ENCODE measurements at regions not wholly inside any gene's neighbourhood (a gene's known extent, or its start where the extent isn't known, plus 50 kb on each side); places are given as distances from the start of the nearest gene placed in this dataset.
A peak's percentile ranks its signal among the peaks of the same experiment; 100 is the strongest.

DNA sequence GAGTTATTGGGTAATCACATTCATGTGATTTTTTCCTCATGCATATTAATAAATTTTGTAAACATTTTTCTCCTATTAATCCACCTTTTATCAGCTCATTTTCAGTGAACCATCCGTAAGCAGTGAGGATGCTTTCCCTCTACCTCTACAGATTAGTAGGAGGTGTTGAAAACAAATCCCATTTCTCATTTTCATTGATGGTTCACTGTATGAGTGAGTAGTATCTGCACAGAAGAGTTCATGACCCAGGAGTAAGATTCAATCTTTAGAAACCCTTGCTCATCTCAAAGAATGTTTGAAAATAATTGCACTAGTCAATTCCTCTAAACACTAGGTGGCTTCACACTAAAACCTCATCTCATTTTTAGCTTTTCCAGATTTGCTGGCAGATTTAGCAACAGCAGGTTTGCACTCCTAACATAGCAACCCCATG lies 440.0 kb downstream of the HAO1 start:
- DNase-seq (ENCODE audit: low read depth in 2 of 2), result peak; percentile 54 to 75

DNA sequence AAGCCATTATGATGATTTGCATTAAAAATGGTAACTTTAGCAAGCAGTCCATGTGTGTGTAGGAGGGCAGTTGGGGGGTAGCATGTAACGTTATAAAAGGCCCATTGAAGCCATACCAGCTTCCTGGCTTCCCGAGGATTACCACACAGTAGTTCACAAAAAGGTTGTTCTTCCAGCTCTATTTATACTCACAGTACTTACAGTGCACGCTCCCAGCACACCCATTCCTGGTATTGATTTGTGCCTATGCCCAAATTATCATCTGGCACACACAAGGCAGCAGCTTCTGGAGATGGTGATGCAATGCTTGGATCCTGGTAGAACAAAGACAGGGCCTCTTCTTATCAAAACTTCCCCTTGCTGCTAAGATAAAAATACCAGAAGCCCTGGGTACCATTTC lies 436.8 kb downstream of the HAO1 start:
- DNase-seq (ENCODE audit: low read depth in 2 of 2), result no peak

DNA sequence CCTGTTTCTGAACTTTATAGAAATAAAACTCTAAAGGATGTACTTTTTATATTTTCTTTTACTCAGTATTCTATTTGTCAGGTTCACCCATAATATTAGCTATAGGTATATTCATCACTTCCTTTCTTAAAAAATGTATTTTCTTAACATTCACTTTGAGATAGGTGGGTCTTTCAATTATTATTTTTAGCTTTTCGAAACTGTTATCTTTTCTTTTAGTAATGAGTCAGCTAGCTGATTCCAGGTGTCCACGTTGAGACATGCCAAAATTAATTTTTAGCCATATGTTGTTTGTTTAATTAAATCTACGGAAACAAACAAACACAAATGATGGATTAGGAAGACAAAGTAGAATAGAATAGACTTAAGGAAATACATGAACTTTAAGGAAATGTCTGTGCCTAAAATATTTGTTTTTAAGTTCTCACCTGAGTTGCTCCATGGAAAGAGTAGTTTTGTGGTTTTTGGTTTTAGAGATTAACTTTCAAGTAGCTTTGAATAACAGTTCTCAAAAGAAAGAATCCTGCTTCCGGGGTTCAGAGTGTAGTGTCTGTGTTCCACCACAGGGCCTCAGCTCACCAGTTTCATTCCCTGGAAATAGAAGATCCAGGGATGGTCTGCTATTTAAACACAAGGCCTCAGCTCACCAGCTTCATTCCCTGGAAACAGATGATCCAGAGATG lies 435.0 kb downstream of the HAO1 start:
- DNase-seq (ENCODE audit: low read depth in 2 of 2), result no peak

DNA sequence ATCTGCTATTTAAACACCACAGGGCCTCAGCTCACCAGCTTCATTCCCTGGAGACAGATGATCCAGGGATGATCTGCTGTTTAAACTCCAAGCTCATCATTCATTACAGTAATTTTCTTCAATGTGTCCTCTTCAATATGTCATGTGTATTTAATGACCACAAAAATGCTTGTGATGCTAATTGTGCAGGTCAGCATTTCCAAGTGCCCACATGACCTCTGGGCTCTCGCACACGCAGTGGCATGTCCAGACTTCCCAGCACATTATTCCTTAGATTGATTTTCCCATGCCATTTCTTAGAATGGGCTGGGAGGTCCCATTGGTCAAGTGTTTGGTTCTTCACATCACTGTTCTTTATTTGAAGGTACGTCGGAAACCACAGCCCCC lies 434.4 kb downstream of the HAO1 start:
- no peak for DNase-seq (ENCODE audit: low read depth in 2 of 2)

DNA sequence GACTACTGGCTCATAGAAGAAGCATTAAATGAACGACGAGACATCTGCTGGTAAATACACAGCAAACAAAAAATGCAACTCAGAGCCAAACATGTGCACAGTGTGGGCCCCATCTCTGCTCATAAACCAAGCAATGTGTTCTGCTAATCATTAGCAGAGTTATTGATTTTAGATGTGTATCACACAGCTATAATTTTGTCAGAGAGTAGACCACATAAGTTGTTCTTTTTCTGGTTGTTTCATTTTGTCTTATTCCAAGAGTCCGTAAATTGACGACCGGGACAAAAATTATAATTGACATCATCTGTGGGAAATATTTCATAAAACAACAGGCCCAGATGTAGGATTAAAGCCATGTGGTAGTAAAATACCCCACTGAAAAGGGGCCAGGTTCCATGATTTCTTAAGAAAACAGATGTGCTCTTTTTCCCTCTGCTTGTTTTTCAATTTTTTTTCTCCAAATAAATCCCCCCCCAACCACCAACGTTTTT lies 423.6 kb downstream of the HAO1 start:
- DNase-seq (ENCODE audit: low read depth in 2 of 2), result peak; percentile 88 to 92

DNA sequence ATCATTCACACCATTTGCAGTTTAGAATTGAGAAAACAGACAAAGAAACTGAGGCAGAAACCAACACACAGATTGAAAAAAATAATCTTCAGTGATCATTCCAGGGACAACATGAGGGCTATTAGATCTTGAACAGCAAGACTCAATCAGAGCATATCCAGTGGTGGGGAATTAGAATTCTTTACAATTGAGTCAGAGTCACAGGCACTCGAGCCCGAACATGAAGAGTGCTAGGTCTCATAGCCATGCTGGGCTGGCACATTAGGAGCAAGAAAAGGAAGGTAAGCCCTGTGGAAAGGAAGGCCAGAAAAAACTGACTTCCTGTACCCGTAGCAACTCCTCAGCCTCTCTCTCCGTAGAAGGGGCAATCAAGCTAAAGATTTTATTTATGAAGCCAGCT lies 419.9 kb downstream of the HAO1 start:
- DNase-seq (ENCODE audit: low read depth in 2 of 2), result no peak

DNA sequence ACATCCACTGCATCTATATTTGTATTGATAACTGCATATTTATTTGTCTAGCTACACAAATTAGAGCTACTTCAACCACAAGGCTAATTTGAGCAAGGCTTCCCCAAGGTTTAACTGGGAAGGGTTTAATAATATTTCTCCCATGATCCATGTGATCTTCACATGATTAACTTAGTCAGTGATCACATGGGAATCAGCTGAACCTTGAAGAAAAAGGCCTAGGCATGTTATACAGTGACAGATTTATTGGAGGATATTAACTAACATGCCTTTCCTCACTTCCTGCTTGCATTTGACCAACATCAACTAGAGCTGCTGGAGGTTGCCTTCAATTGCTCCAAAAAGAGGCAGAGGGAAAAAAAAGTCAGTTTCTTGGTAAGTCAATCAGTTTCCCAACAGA lies 417.0 kb downstream of the HAO1 start:
- DNase-seq (ENCODE audit: low read depth in 2 of 2), result no peak

DNA sequence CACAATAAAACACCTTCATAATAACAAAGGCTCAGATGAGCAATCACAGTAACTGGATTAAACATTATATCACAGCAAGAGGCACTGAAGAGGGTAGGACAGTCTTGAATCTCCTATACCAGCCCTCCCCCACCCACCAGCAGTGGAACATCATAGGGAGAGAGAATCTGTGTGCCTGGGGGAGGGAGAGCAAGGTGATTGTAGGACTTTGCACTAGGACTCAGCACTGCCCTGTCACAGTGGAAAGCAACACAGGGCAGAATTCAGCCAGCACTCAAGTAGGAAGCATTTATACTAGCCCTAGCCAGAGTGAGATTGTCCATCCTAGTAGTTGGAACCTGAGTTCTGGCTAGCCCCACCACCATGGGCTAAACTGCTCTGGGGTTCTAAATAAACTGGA lies 400.2 kb downstream of the HAO1 start:
- DNase-seq (ENCODE audit: low read depth in 2 of 2), result no peak

DNA sequence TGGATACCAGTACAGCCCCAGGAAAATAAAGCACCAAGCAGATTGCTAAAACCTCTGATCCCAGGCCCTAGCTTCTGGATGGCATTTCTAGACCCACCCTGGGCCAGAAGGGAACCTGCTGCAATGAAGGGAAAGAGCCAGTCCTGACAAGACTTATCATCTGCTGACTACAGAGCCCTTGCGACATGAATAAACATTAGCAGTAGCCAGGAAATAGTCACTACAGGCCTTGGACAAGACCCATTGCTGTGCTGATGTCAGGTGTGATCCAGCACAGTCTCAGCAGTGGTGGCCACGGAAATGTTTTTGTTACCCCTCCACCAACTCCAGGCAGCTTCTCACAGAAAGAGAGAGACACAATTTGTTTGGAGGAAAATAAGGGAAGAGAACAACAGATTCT lies 399.3 kb downstream of the HAO1 start:
- DNase-seq (ENCODE audit: low read depth in 2 of 2), result no peak

DNA sequence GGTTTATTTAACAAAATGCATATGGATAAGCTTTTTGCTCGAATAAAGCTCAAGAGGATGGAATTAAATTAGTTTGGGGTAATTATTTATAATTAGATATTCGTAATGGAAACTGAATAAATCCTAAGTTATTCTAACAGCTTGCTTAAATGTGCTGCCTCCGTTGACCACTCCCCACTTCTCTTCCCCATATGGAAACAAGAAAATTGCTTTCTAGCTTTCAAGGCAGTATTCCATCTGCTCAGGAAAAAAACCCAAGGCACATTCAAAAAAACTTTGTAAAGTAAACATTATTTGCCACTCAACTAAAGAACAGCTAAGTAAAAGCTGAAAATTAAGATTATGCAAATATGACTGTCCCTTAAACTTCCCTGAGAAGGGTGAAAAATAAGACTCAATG lies 369.2 kb downstream of the HAO1 start:
- no peak for DNase-seq (ENCODE audit: low read depth in 2 of 2)

DNA sequence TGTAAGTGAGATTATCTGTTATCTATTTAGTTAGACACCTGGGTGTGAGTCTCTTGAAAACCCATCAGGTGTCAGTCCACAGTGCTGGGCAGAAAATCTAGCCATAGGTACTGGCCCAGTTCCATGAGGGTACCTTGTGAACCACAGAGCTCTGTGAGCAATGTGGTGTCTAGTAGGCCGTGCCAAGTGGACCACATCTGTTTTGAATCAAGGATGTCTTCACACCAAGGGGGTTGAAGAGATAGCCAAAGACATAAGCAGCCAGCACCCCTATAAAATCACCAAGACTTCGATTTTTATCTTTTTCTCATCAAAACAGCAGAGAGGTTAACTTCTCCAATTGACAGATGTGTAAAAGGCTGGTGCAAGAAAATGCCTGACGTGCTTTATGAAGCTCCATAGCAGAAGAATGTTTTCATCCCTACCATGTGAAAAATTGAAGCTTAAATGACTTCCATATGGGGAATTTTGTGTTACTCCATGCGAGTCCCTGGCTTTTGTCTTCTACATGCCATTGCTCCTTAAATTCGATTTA lies 368.7 kb downstream of the HAO1 start:
- peak; percentile 41 to 45 for DNase-seq (ENCODE audit: low read depth in 2 of 2)

DNA sequence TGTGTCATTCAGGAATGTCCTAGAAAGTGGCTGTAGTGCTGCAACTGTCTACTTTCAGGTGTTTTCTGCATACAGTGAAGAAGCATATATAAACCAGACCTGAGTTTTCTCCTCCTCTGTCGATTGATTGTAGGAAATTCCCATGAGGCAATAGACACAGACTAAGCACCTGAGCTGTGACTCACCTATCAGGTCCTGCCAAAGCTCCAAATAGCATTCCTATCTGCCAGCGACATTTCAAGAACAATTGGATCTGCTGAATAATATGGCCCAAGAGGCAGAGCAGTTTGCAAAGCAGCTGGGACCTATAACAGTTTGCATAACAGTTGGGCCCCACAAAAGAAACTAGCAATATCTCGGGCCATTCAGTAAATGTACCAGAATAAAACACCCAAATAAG lies 360.4 kb downstream of the HAO1 start:
- DNase-seq (ENCODE audit: low read depth in 2 of 2), result no peak

DNA sequence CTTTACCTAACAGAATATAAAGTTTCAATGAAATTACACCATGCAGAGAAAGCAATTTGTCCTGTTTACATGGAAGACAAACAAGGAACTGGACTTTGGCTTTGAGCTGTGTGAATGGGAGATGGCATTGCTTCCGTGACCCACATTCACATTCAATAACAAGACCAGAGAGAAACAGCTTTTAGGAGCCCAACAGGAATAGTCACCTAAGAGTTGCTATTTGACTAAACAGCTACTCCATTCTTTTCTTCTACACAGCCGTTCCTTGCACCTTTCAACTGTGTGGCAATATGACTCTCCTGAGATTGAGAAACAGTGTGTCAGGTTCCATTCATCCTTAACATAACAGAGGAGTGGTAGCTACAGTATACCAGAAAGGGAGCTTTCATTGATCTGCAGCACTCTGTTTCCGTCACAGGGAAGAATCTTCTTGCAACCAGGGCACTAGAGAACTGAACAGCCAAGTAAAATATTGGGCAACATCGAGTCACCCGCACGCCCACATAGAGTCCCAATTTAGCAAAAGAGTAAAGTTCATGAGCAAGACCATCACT lies 355.1 kb downstream of the HAO1 start:
- DNase-seq (ENCODE audit: low read depth in 2 of 2), result no peak

DNA sequence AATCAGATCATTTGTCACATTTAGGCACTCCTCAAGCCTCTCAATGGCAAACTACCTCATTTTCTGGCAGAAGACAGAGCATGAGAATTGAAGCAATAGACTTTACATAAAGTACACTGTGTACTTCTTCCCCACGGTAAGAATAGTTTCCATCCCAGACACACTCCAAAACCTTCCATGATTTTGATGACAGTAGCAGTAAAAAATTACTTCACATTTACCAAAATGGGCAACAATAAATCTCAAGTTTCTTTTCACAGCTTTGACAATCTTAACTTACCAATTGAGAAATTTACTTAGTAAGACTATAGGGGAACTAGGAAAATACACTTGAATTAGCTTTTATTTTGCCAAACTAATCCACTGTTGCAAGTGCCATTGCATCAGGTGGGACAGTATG lies 353.8 kb downstream of the HAO1 start:
- no peak for DNase-seq (ENCODE audit: low read depth in 2 of 2)

DNA sequence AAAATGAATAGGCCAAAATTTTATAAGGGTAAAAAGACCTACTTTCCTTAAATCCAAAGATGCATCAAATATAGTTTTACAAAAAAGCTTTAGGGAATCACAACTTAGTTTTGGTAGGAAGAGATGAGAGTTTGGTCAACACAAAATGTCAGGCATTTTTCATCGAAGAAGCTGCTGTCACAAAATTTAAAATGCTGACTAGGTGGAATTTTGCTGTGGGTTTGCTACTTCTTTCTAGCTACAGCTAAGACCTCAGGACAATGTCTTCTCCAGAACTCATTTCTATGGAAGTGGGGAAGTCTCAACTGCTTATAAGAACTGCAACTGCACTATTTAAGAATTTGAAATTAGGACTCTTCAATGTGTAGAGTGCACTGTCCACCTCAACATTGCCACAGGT lies 351.1 kb downstream of the HAO1 start:
- no peak for DNase-seq (ENCODE audit: low read depth in 2 of 2)

DNA sequence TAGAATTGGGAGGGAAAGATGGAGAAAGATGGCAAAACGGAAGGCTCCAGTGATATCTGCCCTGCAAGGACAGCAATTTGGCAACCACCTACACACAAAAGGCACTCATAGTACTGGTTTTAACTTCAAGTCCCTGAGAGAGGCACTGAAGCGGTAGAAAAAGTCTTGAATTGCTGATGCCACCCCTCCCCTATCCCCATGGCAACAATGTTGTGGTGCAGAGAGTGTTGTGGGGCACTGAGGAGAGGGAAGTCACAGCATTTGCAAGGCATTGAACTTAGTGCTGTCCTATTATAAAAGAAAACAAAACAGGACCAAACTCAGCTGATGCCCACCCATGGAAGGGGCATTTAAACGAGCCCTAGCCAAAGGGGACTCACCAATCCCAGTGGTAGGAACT lies 343.7 kb downstream of the HAO1 start:
- no peak for DNase-seq (ENCODE audit: low read depth in 2 of 2)

DNA sequence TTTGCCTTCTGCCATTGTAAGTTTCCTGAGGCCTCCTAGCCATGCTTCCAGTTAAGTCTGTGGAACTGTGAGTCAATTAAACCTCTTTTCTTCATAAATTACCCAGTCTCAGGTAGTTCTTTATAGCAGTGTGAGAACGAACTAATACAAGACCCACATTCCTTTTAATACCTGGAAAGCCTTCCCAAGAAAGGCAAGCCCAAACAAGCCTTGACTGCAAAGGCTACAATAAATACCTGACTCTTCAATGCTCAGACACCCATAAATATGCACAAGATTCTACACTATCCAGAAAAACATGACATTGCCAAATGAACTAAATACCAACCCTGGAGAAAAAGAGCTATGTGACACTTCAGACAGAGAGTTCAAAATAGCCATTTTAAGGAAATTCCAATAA lies 338.8 kb downstream of the HAO1 start:
- no peak for DNase-seq (ENCODE audit: low read depth in 2 of 2)

DNA sequence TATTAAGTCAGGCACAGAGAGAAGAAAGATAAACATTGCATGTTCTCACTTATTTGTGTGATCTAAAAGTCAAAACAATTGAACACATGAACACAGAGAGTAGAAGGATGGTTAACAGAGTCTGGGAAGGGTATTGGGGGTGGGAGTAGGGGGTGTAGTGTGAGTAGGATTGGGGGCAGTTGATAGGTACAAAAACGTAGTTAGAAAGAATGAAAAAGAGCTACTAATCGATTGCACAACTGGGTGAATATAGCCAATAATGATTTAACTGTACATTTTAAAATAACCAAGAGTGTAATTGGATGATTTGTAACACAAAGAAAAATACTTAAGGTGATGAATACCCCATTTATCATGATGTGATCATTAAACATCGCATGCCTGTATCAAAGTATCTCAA lies 333.3 kb downstream of the HAO1 start:
- no peak for DNase-seq (ENCODE audit: low read depth in 2 of 2)

DNA sequence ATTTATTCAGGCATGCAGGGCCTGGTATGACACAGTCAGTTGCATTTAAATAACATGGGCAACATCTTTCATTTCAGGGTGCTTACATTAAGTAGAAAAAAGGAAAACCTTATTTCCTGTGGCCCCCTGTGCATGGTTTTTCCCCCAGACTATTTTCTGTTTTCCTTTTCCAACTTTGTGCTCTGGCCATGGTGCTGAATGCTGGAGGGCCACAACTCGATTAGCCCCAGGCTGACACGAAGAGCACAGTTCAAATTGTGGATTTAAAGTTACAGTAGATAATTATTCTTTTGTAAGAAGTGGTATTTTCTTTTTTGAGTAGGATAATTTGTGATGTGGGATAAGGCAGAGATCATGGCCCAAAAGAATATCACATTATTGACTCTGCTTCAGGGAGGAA lies 332.0 kb downstream of the HAO1 start:
- DNase-seq (ENCODE audit: low read depth in 2 of 2), result no peak

DNA sequence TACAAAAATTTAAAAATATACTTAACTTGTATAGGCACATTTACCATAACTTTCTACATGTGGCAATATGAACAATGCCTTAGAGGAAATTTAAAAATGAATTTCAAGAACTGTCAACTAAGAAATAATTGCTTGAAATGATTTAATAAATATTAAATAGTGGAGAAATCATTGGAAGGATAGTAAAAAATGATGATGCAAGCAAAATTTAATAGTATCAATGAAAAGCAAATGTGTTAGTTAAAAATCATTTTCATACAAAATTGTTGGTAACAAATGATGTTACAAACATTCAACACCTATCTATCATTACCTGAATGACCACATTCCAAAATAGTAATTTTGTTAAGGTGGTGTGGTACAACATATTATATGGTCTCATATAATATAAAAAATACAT lies 331.0 kb downstream of the HAO1 start:
- DNase-seq (ENCODE audit: low read depth in 2 of 2), result no peak

DNA sequence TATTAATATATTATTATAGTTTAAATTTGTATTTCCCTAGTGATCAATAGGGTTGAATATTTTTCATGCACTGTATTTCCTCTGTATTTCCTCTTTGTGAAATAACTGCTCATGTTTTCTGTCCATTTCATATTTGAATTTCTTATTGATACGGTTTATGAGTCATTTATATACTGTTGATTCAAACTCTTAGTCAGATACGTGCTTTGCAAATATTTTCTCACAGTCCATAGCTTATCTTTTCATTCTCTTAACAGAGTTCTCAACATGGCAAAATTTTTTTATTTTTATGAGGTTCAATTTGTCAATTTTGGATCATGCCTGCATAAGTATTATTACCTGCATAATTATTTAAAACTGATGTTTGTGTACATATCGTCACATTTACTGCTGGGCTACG lies 329.6 kb downstream of the HAO1 start:
- DNase-seq (ENCODE audit: low read depth in 2 of 2), result no peak

DNA sequence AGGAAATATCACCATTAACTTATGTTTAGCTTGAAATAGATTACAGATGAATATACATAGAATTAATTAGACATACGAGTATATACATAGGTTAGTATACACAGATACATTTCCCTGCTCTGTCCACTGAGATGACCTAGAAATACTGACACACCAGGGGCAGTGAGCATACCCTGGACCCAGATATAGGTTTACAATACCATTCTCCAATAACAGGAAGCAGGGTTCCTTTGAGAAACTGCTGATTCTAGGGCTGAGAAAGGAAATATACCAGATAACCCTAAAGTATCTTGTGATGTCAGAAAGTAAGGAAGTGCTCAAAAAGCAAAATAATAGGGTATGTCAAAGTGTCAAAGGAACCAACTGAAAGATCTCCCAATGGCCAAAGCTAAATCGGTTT lies 322.5 kb downstream of the HAO1 start:
- DNase-seq (ENCODE audit: low read depth in 2 of 2), result no peak

DNA sequence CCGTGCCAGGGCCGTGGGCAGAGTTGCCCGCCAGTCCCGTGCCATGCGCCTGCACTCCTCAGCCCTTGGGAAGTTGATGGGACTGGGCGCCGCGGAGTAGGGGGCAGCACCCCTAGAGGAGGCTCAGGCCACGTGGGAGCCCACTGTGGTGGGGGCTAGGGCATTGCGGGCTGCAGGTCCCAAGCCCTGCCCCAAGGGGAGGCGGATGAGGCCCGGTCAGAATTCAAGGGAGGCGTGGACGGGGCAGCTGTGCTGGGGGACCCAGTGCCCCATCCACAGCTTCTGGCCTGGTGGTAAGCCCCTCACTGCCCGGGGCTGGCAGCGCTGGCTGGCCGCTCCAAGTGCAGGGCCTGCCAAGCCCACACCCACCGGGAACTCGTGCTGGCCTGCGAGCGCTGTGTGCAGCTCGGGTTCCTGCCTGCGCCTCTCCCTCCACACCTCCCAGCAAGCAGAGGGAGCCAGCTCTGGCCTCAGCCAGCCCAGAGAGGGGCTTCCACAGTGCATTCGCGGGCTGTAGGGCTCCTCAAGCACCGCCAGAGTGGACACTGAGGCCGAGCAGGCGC lies 317.8 kb downstream of the HAO1 start:
- no peak for DNase-seq (ENCODE audit: low read depth in 2 of 2)
